Stomach (tissue), 8 donors: ENCODE measurements at regions not wholly inside any gene's neighbourhood (a gene's known extent, or its start where the extent isn't known, plus 50 kb on each side); places are given as distances from the start of the nearest gene placed in this dataset.

Experiments used
- DNase-seq, 2 donors: peaks; one replicate each; pipeline versions ENCODE4 v3.0.0 to v3.0.0-alpha.2; 2013 to 2019
- H3K27ac ChIP-seq, 5 donors: fragments of 200-600 bp in 4 of 5; sonication (generic) in 4 of 5; one replicate each; pipeline ENCODE4 v1.5.1; 2013 to 2019; ENCODE audit warnings: mild to moderate bottlenecking in 1 of 5, moderate library complexity in 1 of 5
- H3K27me3 ChIP-seq, 3 donors: fragments of 200-600 bp; sonication (generic); one replicate each; pipeline ENCODE4 v1.5.1; 2017 to 2019; ENCODE audit warnings: mixed run types in 1 of 3
- H3K36me3 ChIP-seq, 4 donors: fragments of 200-600 bp; sonication (generic); 1 replicate in 3 of 4; 2 replicates in 1 of 4; pipeline ENCODE4 v1.5.1; 2016 to 2019
- H3K4me1 ChIP-seq, 4 donors: fragments of 200-600 bp; sonication (generic); one replicate each; pipeline ENCODE4 v1.5.1; 2016 to 2019
- H3K4me3 ChIP-seq, 4 donors: fragments of 200-600 bp; sonication (generic) in 3 of 4; one replicate each; pipeline ENCODE4 v1.5.1; 2016 to 2019; ENCODE audit warnings: mild to moderate bottlenecking in 1 of 4
- H3K9me3 ChIP-seq, 4 donors: fragments of 200-600 bp; sonication (generic); one replicate each; pipeline ENCODE4 v1.5.1; 2016 to 2019
- EP300 ChIP-seq: sonication (generic); formaldehyde crosslinking; IDR thresholded peaks from one replicate; pipeline ENCODE4 v1.6.1; 2017; ENCODE audit warnings: antibody characterized with exemption
- POLR2A ChIP-seq, 4 donors: fragments of 450-650 bp; IDR thresholded peaks; one replicate each; pipeline ENCODE4 v1.6.1; 2016; ENCODE audit warnings: antibody characterized with exemption in 4 of 4, control low read depth in 2 of 4, mild to moderate bottlenecking in 1 of 4, moderate library complexity in 1 of 4
- POLR2AphosphoS5 ChIP-seq, 3 donors: sonication (generic); formaldehyde crosslinking; IDR thresholded peaks; one replicate each; pipeline ENCODE4 v1.6.1; 2016; ENCODE audit warnings: antibody characterized with exemption in 3 of 3
- WGBS, 5 donors: extraction: QIAGEN DNeasy Blood & Tissue Kit in 3 of 5; methylation state at CpG; one replicate each; pipeline versions ENCODE4 v1.1.5 to v1.1.7; 2013 to 2018; 5-methylcytosine and 5-hydroxymethylcytosine counted together
- intact Hi-C: fragments of 100-400 bp; cut with DNase I; formaldehyde crosslinking; loops from one replicate; pipeline ENCODE4 v1.15.1; 2023; ENCODE audit warnings: low total_unique reads
- TF ChIP-seq, protein P1 (sequence below), 7 experiments: fragments of 450-650 bp in 4 of 7; fragments of 200-600 bp in 3 of 7; sonication (generic) in 3 of 7; IDR thresholded peaks; one replicate each; pipeline ENCODE4 v1.5.1; 2016 to 2019; ENCODE audit warnings: antibody characterized with exemption in 7 of 7, control low read depth in 2 of 7, mild to moderate bottlenecking in 1 of 7
- donor health status: healthy with polysubstance abuse.
- donor health status: Bipolar disorder and iron deficiency.
- donor health status: healthy.

DNA sequence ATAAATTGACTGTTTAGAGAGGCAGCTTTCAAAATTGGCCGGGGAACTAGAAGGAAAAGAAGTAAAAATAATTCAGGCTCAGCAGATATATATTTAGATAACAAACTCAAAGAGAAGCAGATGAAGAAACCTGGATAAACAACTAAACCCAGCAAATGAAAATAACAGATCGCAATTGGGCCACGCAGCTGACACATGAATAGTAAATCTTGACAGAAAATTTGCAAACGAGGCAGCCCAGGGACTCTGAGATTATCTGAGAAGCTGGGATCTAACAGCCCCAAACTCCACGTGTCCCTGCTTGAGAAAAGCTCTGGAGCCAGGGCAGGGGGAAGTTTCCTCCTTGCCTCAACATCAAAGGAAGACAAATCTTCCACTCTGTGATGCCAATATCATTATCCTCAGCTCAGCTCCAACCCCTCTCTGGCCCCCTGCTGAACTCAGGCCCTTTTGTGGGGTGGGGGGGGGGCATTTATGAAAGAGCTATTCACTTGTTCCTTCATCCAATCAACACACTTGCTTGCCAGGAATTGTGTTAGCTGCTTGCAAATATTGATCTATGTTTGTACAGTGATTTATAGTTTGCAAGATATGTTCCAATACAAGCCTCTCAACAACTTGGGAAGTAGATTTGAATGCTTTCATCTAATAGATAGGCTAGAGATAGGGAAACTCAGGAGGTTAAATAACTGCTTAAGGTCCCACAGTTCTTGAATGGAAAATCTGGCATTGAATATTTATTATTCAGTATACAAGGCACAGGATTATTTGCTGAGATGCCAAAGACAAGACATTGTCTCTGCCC is 72.5 kb upstream of the C11orf87 start:
- no peak for DNase-seq
- TF ChIP-seq, protein P1, sequence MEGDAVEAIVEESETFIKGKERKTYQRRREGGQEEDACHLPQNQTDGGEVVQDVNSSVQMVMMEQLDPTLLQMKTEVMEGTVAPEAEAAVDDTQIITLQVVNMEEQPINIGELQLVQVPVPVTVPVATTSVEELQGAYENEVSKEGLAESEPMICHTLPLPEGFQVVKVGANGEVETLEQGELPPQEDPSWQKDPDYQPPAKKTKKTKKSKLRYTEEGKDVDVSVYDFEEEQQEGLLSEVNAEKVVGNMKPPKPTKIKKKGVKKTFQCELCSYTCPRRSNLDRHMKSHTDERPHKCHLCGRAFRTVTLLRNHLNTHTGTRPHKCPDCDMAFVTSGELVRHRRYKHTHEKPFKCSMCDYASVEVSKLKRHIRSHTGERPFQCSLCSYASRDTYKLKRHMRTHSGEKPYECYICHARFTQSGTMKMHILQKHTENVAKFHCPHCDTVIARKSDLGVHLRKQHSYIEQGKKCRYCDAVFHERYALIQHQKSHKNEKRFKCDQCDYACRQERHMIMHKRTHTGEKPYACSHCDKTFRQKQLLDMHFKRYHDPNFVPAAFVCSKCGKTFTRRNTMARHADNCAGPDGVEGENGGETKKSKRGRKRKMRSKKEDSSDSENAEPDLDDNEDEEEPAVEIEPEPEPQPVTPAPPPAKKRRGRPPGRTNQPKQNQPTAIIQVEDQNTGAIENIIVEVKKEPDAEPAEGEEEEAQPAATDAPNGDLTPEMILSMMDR (IDR thresholded peaks at IDR 0.05), result no peak
- TF ChIP-seq EP300 (no peak), POLR2A (IDR thresholded peaks at IDR 0.05) (no peak), POLR2AphosphoS5 (IDR thresholded peaks at IDR 0.05) (no peak)
- intact Hi-C loops, result no loop called here

GRCh38 chr11:109350091-109350490 is 71.9 kb upstream of the C11orf87 start:
- Histone ChIP-seq H3K36me3 (no peaks in the 10 kb centered on the region), H3K27ac (no peak overlapping the region), H3K4me3 (no peak overlapping the region), H3K9me3 (no peaks in the 10 kb centered on the region), H3K27me3 (no peaks in the 10 kb centered on the region), H3K4me1 (no peaks in the 10 kb centered on the region)
- no peak for DNase-seq
- TF ChIP-seq, protein P1 (IDR thresholded peaks at IDR 0.05), result no peak
- no peak for TF ChIP-seq EP300
- 31 to 55% (median 49%) methylated on average over 3 of the region's 3 CpGs for WGBS, 5 donors
- intact Hi-C loops, result no loop called here

More for the DNA sequence above, 72.5 kb upstream of the C11orf87 start:
- 18 to 44% (median 24%) methylated on average over 5 of the region's 5 CpGs for WGBS, 5 donors
- Histone ChIP-seq H3K27me3 (no peaks in the 10 kb centered on the region), H3K4me3 (no peak overlapping the region), H3K36me3 (no peaks in the 10 kb centered on the region), H3K27ac (no peak overlapping the region), H3K4me1 (no peaks in the 10 kb centered on the region), H3K9me3 (no peaks in the 10 kb centered on the region)

- no peaks in the 10 kb centered on the region for H3K4me1 ChIP-seq
Observed at GRCh38 chr11:109362059-109362458, 59.9 kb upstream of the C11orf87 start.

GRCh38 chr11:109363682-109364081 is 58.3 kb upstream of the C11orf87 start:
- 54 to 74% (median 62%) methylated on average over 3 of the region's 3 CpGs for WGBS, 5 donors
- H3K36me3 ChIP-seq, result no peaks in the 10 kb centered on the region
- intact Hi-C loops, result no loop called here

More at GRCh38 chr11:109362059-109362458, 59.9 kb upstream of the C11orf87 start:
- Histone ChIP-seq H3K27ac (no peak overlapping the region), H3K9me3 (no peaks in the 10 kb centered on the region), H3K27me3 (no peaks in the 10 kb centered on the region), H3K36me3 (no peaks in the 10 kb centered on the region), H3K4me3 (no peak overlapping the region)
- WGBS, 5 donors, result 32 to 54% (median 37%) methylated on average over 3 of the region's 3 CpGs
- intact Hi-C loops, result no loop called here
- no peak for DNase-seq
- TF ChIP-seq EP300 (no peak), POLR2A (IDR thresholded peaks at IDR 0.05) (no peak), POLR2AphosphoS5 (IDR thresholded peaks at IDR 0.05) (no peak)
- TF ChIP-seq, protein P1 (IDR thresholded peaks at IDR 0.05), result no peak

More at GRCh38 chr11:109363682-109364081, 58.3 kb upstream of the C11orf87 start:
- DNase-seq, result no peak
- H3K27ac ChIP-seq, result no peak overlapping the region
- no peaks in the 10 kb centered on the region for H3K4me1 ChIP-seq
- TF ChIP-seq POLR2AphosphoS5 (IDR thresholded peaks at IDR 0.05) (no peak), EP300 (no peak), POLR2A (IDR thresholded peaks at IDR 0.05) (no peak)
- TF ChIP-seq, protein P1 (IDR thresholded peaks at IDR 0.05), result no peak
- H3K9me3 ChIP-seq, result no peaks in the 10 kb centered on the region
- H3K27me3 ChIP-seq, result no peaks in the 10 kb centered on the region
- no peak overlapping the region for H3K4me3 ChIP-seq
